ENCODE measurements at regions not wholly inside any gene's neighbourhood (a gene's known extent, or its start where the extent isn't known, plus 50 kb on each side); places are given as distances from the start of the nearest gene placed in this dataset.
"Not testable (repeated sequence)": the region's sequence is repeated elsewhere in the genome, so short reads cannot be mapped to it uniquely, and the experiment has no call there.

- intact Hi-C loops (cut with micrococcal nuclease) = no loop called here
These were observed 51.1 kb downstream of the DOP1B start for GRCh38 chr21:36207577-36208320.

GRCh38 chr21:36208326-36209013 lies 51.8 kb downstream of the DOP1B start:
- Mint-ChIP-seq H3K4me3 (no peak overlapping the region), H3K9me3 (no peaks in the 10 kb centered on the region), H3K27ac (no peak overlapping the region), H3K36me3 (ENCODE audit: low read depth) (peaks cover 6% of the 10 kb centered on the region), H3K27me3 (ENCODE audit: insufficient read depth) (peaks cover 2% of the 10 kb centered on the region), H3K4me1 (ENCODE audit: low read depth) (peaks cover 26% of the 10 kb centered on the region)
- DNase-seq (ENCODE audit: low spot score) = no peak
- intact Hi-C loops (cut with micrococcal nuclease) = loop anchor here (1.0 kb wide), 2 partner anchors 52 to 67 kb away; partner anchors contain the start of gene DOP1B

More at GRCh38 chr21:36207577-36208320, 51.1 kb downstream of the DOP1B start:
- Mint-ChIP-seq H3K27ac (no peak overlapping the region), H3K9me3 (no peaks in the 10 kb centered on the region), H3K4me1 (ENCODE audit: low read depth) (peaks cover 34% of the 10 kb centered on the region), H3K4me3 (no peak overlapping the region), H3K36me3 (ENCODE audit: low read depth) (peaks cover 6% of the 10 kb centered on the region), H3K27me3 (ENCODE audit: insufficient read depth) (peaks cover 2% of the 10 kb centered on the region)
- DNase-seq (ENCODE audit: low spot score) = no peak

- H3K4me3 Mint-ChIP-seq = no peak overlapping the region
- intact Hi-C loops (cut with micrococcal nuclease) = loop anchor here (1.0 kb wide), 2 partner anchors 53 to 68 kb away; partner anchors contain the start of gene DOP1B
- H3K27me3 Mint-ChIP-seq (ENCODE audit: insufficient read depth) = peaks cover 2% of the 10 kb centered on the region
- no peak overlapping the region for H3K27ac Mint-ChIP-seq
- H3K9me3 Mint-ChIP-seq = no peaks in the 10 kb centered on the region
- peaks cover 19% of the 10 kb centered on the region for H3K4me1 Mint-ChIP-seq (ENCODE audit: low read depth)
- DNase-seq (ENCODE audit: low spot score) = peak; percentile 38
- peaks cover 10% of the 10 kb centered on the region for H3K36me3 Mint-ChIP-seq (ENCODE audit: low read depth)
These were observed 53.1 kb downstream of the DOP1B start for GRCh38 chr21:36209626-36210171.

GRCh38 chr21:36210779-36211659 lies 54.4 kb downstream of the DOP1B start:
- no peak for DNase-seq (ENCODE audit: low spot score)
- intact Hi-C loops (cut with micrococcal nuclease) = no loop called here
- H3K9me3 Mint-ChIP-seq = no peaks in the 10 kb centered on the region
- H3K27me3 Mint-ChIP-seq (ENCODE audit: insufficient read depth) = no peaks in the 10 kb centered on the region
- no peak overlapping the region for H3K4me3 Mint-ChIP-seq
- H3K4me1 Mint-ChIP-seq (ENCODE audit: low read depth) = peaks cover 19% of the 10 kb centered on the region
- H3K36me3 Mint-ChIP-seq (ENCODE audit: low read depth) = peaks cover 10% of the 10 kb centered on the region
- no peak overlapping the region for H3K27ac Mint-ChIP-seq

GRCh38 chr21:36211660-36212512 lies 55.3 kb downstream of the DOP1B start:
- Mint-ChIP-seq H3K9me3 (no peaks in the 10 kb centered on the region), H3K27me3 (ENCODE audit: insufficient read depth) (no peaks in the 10 kb centered on the region), H3K36me3 (ENCODE audit: low read depth) (peaks cover 10% of the 10 kb centered on the region), H3K4me3 (no peak overlapping the region), H3K27ac (no peak overlapping the region), H3K4me1 (ENCODE audit: low read depth) (peaks cover 16% of the 10 kb centered on the region)
- DNase-seq (ENCODE audit: low spot score) = no peak
- intact Hi-C loops (cut with micrococcal nuclease) = no loop called here

GRCh38 chr21:36212513-36212780 lies 55.8 kb downstream of the DOP1B start:
- H3K27me3 Mint-ChIP-seq (ENCODE audit: insufficient read depth) = no peaks in the 10 kb centered on the region
- H3K9me3 Mint-ChIP-seq = no peaks in the 10 kb centered on the region
- H3K36me3 Mint-ChIP-seq (ENCODE audit: low read depth) = peaks cover 10% of the 10 kb centered on the region
- intact Hi-C loops (cut with micrococcal nuclease) = no loop called here
- no peak overlapping the region for H3K27ac Mint-ChIP-seq
- peaks cover 14% of the 10 kb centered on the region for H3K4me1 Mint-ChIP-seq (ENCODE audit: low read depth)
- no peak for DNase-seq (ENCODE audit: low spot score)
- H3K4me3 Mint-ChIP-seq = no peak overlapping the region

GRCh38 chr21:36214561-36214960 lies 57.9 kb downstream of the DOP1B start:
- no peak for DNase-seq (ENCODE audit: low spot score)
- Mint-ChIP-seq H3K4me3 (no peak overlapping the region), H3K9me3 (no peaks in the 10 kb centered on the region), H3K36me3 (ENCODE audit: low read depth) (peaks cover 8% of the 10 kb centered on the region), H3K27ac (no peak overlapping the region), H3K4me1 (ENCODE audit: low read depth) (peaks cover 6% of the 10 kb centered on the region), H3K27me3 (ENCODE audit: insufficient read depth) (no peaks in the 10 kb centered on the region)
- intact Hi-C loops (cut with micrococcal nuclease) = no loop called here

- Mint-ChIP-seq H3K27me3 (ENCODE audit: insufficient read depth) (no peaks in the 10 kb centered on the region), H3K4me1 (ENCODE audit: low read depth) (no peaks in the 10 kb centered on the region), H3K27ac (no peak overlapping the region), H3K4me3 (no peak overlapping the region), H3K9me3 (no peaks in the 10 kb centered on the region), H3K36me3 (ENCODE audit: low read depth) (peaks cover 4% of the 10 kb centered on the region)
- no peak for DNase-seq (ENCODE audit: low spot score)
- intact Hi-C loops (cut with micrococcal nuclease) = no loop called here
These were observed 61.1 kb downstream of the DOP1B start for GRCh38 chr21:36217743-36218142.

- Mint-ChIP-seq H3K27ac (no peak overlapping the region), H3K4me3 (no peak overlapping the region), H3K9me3 (no peaks in the 10 kb centered on the region), H3K4me1 (ENCODE audit: low read depth) (no peaks in the 10 kb centered on the region), H3K27me3 (ENCODE audit: insufficient read depth) (no peaks in the 10 kb centered on the region), H3K36me3 (ENCODE audit: low read depth) (peaks cover 4% of the 10 kb centered on the region)
- intact Hi-C loops (cut with micrococcal nuclease) = no loop called here
- DNase-seq (ENCODE audit: low spot score) = no peak
These were observed 62.1 kb downstream of the DOP1B start for GRCh38 chr21:36218691-36219090.

GRCh38 chr21:36223451-36223850 lies 66.8 kb downstream of the DOP1B start:
- H3K9me3 Mint-ChIP-seq = no peaks in the 10 kb centered on the region
- no peaks in the 10 kb centered on the region for H3K27me3 Mint-ChIP-seq (ENCODE audit: insufficient read depth)
- H3K4me3 Mint-ChIP-seq = no peak overlapping the region
- H3K36me3 Mint-ChIP-seq (ENCODE audit: low read depth) = peaks cover 2% of the 10 kb centered on the region
- H3K27ac Mint-ChIP-seq = no peak overlapping the region
- no peaks in the 10 kb centered on the region for H3K4me1 Mint-ChIP-seq (ENCODE audit: low read depth)
- DNase-seq (ENCODE audit: low spot score) = no peak
- intact Hi-C loops (cut with micrococcal nuclease) = no loop called here

- Mint-ChIP-seq H3K36me3 (ENCODE audit: low read depth) (peaks cover 5% of the 10 kb centered on the region), H3K4me1 (ENCODE audit: low read depth) (peaks cover 11% of the 10 kb centered on the region), H3K27ac (no peak overlapping the region), H3K27me3 (ENCODE audit: insufficient read depth) (no peaks in the 10 kb centered on the region), H3K4me3 (no peak overlapping the region), H3K9me3 (no peaks in the 10 kb centered on the region)
- no peak for DNase-seq (ENCODE audit: low spot score)
- intact Hi-C loops (cut with micrococcal nuclease) = no loop called here
These were observed 72.6 kb downstream of the DOP1B start for GRCh38 chr21:36229181-36229580.

- H3K9me3 Mint-ChIP-seq; H3K4me3 Mint-ChIP-seq; H3K27me3 Mint-ChIP-seq (ENCODE audit: insufficient read depth); H3K36me3 Mint-ChIP-seq (ENCODE audit: low read depth); DNase-seq (ENCODE audit: low spot score); intact Hi-C loops (cut with micrococcal nuclease); H3K27ac Mint-ChIP-seq: not testable (repeated sequence)
- H3K4me1 Mint-ChIP-seq (ENCODE audit: low read depth) = peaks cover 21% of the 10 kb centered on the region
These were observed 74.8 kb downstream of the DOP1B start for GRCh38 chr21:36231444-36231843.

Data from activated T-helper 1 cell treated with anti-CD3 and anti-CD28 coated beads, Interleukin-12 subunit alpha, Interleukin-12 subunit beta, Interleukin-2, Interleukin-4 antibody, amounts not matched to agents 30 ng/mL and 10 ng/mL and 1 ng/mL, durations not matched to agents 14 hours and 24 hours and 36 hours (primary cell).